Spleen (tissue), 7 donors: ENCODE measurements at regions not wholly inside any gene's neighbourhood (a gene's known extent, or its start where the extent isn't known, plus 50 kb on each side); places are given as distances from the start of the nearest gene placed in this dataset.

Source experiments
- CTCF ChIP-seq, 11 experiments: fragments of 200-600 bp in 7 of 11; fragments of 450-650 bp in 4 of 11; sonication (generic) in 4 of 11; IDR thresholded peaks in 8 of 11; conservative IDR thresholded peaks in 3 of 11; 1 replicate in 7 of 11; 2 replicates in 4 of 11; pipeline versions ENCODE4 v1.4.0 to v1.8.0; 2016 to 2021; ENCODE audit warnings: antibody characterized with exemption in 11 of 11, inconsistent platforms in 4 of 11, mild to moderate bottlenecking in 1 of 11
- POLR2AphosphoS5 ChIP-seq, 3 donors: sonication (generic); formaldehyde crosslinking; IDR thresholded peaks; one replicate each; pipeline ENCODE4 v1.5.1; 2017; ENCODE audit warnings: antibody characterized with exemption in 3 of 3
- donor health status: DM: no; HTN: no; CAD: no; lungs with moderate emphysema.
- donor health status: DM: no; HTN: no; CAD: no.
- donor health status: DM: no; HTN: no; CAD: no.

- no peak for TF ChIP-seq POLR2AphosphoS5 (IDR thresholded peaks at IDR 0.05)
- TF ChIP-seq CTCF (IDR thresholded peaks at IDR 0.05 in 8 of 11, conservative IDR thresholded peaks at IDR 0.05 in 3 of 11), result no peak
These were observed 645.5 kb upstream of the ID2 start for GRCh38 chr2:8036366-8036765.
